AG09309 (cell line): ENCODE measurements at regions not wholly inside any gene's neighbourhood (a gene's known extent, or its start where the extent isn't known, plus 50 kb on each side); places are given as distances from the start of the nearest gene placed in this dataset.

Source experiments
- DNase-seq: peaks from one replicate; pipeline ENCODE4 v3.0.0-alpha.2; 2010; ENCODE audit warnings: low read depth
- H3K4me3 ChIP-seq: 2 replicates; pipeline ENCODE4 v1.5.1; 2011; ENCODE audit warnings: mild to moderate bottlenecking, low read depth, low read length, moderate library complexity; ENCODE audit not compliant: control insufficient read depth
- TF ChIP-seq, protein P1 (sequence below): IDR thresholded peaks from 2 replicates; pipeline ENCODE4 v1.5.1; 2011; ENCODE audit warnings: mild to moderate bottlenecking, low read depth, low read length, inconsistent platforms; ENCODE audit not compliant: insufficient read depth, control insufficient read depth; ENCODE audit errors: missing control alignments

DNA sequence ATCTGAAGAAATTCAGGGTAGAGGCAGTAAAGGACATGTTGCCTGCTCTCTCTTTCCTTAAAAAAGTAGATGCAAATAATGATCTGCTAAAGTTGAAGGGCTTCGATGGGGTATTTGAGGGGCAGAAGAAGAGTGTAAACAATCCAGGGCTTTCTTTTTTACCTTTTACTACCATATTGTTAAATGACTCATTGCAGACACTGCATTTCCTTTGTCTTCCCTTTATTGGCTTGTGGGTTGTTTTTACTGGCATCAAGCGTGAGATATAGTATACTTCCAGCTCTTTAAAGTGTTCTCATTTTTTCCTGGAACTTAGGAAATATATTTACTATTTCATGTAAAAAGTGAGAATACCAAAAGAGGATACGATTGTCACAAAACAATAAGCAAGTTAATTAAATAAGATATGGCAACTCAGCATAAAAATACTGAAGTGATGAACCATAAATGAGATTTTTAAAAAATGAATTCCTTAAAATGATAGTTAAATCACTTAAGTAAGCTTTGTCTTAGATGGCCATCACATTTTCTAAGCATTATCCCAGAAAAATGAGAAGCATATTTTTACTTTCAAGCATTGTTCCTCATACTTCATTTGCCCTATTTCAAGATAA is 72.3 kb upstream of the KRAS start:
- TF ChIP-seq, protein P1, sequence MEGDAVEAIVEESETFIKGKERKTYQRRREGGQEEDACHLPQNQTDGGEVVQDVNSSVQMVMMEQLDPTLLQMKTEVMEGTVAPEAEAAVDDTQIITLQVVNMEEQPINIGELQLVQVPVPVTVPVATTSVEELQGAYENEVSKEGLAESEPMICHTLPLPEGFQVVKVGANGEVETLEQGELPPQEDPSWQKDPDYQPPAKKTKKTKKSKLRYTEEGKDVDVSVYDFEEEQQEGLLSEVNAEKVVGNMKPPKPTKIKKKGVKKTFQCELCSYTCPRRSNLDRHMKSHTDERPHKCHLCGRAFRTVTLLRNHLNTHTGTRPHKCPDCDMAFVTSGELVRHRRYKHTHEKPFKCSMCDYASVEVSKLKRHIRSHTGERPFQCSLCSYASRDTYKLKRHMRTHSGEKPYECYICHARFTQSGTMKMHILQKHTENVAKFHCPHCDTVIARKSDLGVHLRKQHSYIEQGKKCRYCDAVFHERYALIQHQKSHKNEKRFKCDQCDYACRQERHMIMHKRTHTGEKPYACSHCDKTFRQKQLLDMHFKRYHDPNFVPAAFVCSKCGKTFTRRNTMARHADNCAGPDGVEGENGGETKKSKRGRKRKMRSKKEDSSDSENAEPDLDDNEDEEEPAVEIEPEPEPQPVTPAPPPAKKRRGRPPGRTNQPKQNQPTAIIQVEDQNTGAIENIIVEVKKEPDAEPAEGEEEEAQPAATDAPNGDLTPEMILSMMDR, result no peak
- no peak for DNase-seq
- H3K4me3 ChIP-seq, result no peak overlapping the region

DNA sequence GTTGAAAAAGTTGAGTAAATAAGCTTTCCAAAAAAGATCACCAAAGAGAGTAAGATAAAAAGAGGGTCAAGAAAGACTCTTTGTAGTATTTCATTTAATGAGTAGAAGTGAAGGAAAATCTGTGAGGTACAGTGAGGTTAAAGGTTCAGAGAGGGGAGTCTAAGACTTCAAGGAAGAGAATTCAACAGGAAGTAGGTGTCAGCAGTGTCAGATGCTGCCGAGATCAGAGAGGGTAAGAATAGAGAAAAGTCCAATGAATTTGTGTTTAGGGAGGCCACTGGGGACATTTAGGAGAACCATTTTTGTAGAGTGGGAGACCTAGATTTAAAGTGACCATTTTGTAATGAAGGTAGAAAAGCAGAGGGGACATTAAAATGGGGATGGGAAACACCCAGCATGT is 71.6 kb upstream of the KRAS start:
- no peak overlapping the region for H3K4me3 ChIP-seq
- TF ChIP-seq, protein P1, result no peak
- no peak for DNase-seq

DNA sequence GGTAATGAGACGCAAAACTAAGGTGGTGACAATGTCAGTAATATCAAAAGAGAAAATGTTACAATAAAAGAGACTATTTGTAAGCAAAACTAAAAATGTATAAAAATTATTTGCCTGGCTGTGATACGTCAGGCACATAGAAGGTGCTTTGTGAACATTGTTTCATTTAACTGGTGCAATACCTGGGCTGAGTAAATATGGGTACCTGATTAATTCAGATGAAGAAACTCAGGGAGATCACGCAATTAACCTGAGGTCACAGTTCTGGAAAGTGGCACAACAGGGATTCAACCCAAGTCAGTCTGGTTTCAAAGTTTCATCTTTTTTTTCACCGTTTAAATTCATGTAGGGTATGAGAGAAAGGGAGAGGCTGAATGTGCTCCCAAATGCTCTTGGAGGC is 71.0 kb upstream of the KRAS start:
- TF ChIP-seq, protein P1, result no peak
- no peak for DNase-seq
- H3K4me3 ChIP-seq, result no peak overlapping the region

DNA sequence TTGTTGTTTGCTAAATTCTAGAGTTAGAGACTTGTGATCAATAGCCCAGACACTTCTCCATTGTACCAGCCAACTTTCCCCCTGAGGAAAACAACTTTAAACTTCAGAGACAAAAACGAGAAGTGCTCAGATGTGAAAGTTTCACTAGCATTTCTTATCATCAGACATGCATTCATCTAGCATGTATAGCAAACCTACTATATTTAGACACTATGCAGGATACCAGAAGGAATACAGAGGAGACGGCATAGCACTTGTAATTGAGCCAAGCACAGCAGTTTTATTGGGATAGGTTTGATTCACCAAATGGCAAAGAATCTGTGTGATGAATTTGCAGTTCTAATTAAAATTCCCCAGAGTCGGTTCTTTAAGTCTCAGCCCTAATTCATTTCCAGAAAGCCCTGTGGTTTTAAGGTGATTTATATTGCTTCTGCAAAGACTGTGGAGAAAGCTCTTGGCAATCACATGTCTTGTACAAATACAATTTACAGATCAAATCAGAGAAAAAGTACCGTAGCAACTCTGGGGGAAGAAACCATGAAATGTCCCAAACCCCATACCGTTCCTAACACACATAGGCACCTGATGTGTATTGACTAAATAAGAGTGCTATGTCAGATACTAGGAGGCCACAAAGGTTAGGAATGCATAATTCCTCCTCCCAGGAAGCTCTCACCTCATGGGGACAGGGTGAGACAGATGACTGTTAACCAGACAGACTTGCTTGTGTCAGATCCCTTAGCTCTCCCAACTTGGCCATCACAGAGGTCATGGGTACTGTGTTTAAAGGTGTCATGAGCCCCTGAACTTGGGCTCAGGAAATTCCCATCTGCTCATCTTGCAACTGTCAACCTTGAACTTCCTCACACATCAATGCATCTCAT is 69.6 kb upstream of the KRAS start:
- no peak for DNase-seq
- no peak overlapping the region for H3K4me3 ChIP-seq
- TF ChIP-seq, protein P1, result no peak

DNA sequence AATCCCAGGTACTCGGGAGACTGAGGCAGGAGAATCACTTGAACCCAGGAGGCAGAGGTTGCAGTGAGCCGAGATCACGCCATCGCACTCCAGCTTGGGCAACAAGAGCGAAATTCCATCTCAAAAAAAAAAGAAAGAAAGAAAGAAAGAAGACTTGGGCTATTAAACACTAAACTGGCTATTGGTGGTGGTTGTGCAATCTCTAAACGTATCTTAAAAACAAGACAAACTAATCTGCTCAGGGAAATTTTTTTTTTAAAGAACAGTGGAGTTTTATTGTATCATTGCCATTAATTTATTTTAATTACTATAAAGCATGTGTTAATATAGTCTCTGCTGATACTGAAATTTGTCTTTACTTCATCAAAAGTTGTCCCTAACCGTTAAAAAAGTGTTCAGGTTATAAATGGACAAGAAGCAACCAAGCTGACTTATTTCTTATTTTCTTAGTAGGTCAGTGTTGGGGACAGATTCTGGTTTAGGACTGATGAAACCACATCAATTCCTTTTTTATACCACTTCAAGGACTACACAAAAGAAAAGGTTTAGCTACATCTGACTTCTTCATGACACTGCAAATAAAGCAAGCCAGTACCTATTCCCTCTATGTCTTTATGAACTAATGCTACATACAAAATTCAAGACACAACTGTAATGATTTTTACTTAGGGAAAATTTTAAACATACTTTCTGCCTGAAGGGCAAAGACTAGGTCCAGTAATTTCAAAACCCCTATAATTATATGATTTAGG is 68.7 kb upstream of the KRAS start:
- DNase-seq, result no peak
- TF ChIP-seq, protein P1, result no peak
- H3K4me3 ChIP-seq, result no peak overlapping the region

DNA sequence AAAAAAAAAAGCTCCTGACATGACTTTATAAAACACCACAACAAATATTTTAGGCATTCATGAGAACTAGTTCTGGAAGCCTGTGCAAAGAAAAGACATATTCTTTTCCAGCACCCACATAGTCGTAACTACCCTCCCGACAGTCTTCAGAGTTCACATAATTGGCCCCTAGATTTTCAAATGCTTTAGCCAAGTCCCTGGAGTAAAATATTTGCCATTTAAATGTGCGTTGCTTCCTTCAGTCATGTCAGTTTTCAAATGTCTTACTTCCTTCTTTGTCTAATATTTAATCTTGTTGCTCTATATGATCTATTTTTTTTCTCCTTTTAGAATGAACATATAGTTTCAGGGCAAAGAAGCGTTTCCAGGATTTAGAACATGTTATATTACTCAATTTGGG is 66.8 kb upstream of the KRAS start:
- TF ChIP-seq, protein P1, result no peak
- no peak for DNase-seq
- H3K4me3 ChIP-seq, result no peak overlapping the region
